BE2C (cell line): ENCODE measurements at regions not wholly inside any gene's neighbourhood (a gene's known extent, or its start where the extent isn't known, plus 50 kb on each side); places are given as distances from the start of the nearest gene placed in this dataset.

ENCODE experiments used
- DNase-seq: peaks from one replicate; pipeline ENCODE4 v3.0.0-alpha.2; 2020
- H3K27me3 ChIP-seq: fragments of 250-450 bp; sonication (Bioruptor Pico); 2 replicates; pipeline ENCODE4 v1.5.1; 2020; ENCODE audit warnings: mild to moderate bottlenecking
- H3K36me3 ChIP-seq: fragments of 250-450 bp; sonication (Bioruptor Pico); 2 replicates; pipeline ENCODE4 v1.5.1; 2020; ENCODE audit warnings: mild to moderate bottlenecking
- H3K4me1 ChIP-seq: fragments of 250-450 bp; sonication (Bioruptor Pico); 2 replicates; pipeline ENCODE4 v1.5.1; 2020
- H3K4me3 ChIP-seq: 2 replicates; pipeline ENCODE4 v1.5.1; 2011; ENCODE audit warnings: low read depth, low read length
- H3K9me3 ChIP-seq: fragments of 250-450 bp; sonication (Bioruptor Pico); 2 replicates; pipeline ENCODE4 v1.5.1; 2020
- TF ChIP-seq, protein P1 (sequence below): IDR thresholded peaks from 2 replicates; pipeline ENCODE4 v1.5.1; 2012; ENCODE audit warnings: mild to moderate bottlenecking, low read depth, low read length

DNA sequence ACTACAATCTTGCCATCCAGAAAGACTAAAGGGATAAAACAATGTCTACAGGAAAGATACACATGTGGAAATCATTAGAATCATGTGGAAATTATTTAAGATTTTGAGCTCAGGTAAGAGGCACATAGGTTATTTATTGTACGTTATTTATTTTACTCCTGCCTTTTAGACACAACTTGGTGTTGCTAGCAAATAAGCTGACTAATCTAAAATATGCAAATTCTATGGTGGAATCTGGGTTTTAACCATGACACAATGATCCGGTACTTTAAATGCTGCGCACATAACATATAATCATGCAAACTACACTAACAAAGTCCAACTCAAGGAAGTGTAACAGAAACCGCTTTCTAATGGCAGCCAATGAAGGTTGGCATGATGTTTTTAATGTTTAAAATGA lies 112.5 kb downstream of the IFI44 start:
- Histone ChIP-seq H3K36me3 (no peaks in the 10 kb centered on the region), H3K4me3 (no peak overlapping the region), H3K9me3 (no peaks in the 10 kb centered on the region), H3K4me1 (no peaks in the 10 kb centered on the region), H3K27me3 (no peaks in the 10 kb centered on the region)
- DNase-seq, result no peak
- TF ChIP-seq, protein P1, sequence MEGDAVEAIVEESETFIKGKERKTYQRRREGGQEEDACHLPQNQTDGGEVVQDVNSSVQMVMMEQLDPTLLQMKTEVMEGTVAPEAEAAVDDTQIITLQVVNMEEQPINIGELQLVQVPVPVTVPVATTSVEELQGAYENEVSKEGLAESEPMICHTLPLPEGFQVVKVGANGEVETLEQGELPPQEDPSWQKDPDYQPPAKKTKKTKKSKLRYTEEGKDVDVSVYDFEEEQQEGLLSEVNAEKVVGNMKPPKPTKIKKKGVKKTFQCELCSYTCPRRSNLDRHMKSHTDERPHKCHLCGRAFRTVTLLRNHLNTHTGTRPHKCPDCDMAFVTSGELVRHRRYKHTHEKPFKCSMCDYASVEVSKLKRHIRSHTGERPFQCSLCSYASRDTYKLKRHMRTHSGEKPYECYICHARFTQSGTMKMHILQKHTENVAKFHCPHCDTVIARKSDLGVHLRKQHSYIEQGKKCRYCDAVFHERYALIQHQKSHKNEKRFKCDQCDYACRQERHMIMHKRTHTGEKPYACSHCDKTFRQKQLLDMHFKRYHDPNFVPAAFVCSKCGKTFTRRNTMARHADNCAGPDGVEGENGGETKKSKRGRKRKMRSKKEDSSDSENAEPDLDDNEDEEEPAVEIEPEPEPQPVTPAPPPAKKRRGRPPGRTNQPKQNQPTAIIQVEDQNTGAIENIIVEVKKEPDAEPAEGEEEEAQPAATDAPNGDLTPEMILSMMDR, result no peak

DNA sequence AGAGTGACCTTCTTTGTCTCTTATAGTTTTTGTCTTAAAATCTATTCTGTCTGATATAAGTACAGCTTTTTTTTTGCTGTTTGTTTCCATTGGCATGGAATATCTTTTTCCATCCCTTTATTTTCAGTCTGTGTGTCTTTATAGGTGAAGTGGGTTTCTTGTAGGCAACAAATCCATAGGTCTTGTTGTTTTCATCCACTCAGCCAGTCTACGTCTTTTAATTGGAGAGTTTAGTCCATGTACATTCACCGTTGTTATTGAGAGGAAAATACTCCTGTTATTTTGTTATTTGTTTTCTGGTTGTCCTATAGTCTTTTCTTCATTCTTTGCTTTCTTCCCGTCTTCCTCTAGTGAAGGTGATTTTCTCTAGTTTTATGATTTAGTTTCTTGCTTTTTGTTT lies 115.9 kb downstream of the IFI44 start:
- DNase-seq, result no peak
- Histone ChIP-seq H3K36me3 (no peaks in the 10 kb centered on the region), H3K4me1 (no peaks in the 10 kb centered on the region), H3K9me3 (no peaks in the 10 kb centered on the region), H3K27me3 (no peaks in the 10 kb centered on the region), H3K4me3 (no peak overlapping the region)
- TF ChIP-seq, protein P1, result no peak

DNA sequence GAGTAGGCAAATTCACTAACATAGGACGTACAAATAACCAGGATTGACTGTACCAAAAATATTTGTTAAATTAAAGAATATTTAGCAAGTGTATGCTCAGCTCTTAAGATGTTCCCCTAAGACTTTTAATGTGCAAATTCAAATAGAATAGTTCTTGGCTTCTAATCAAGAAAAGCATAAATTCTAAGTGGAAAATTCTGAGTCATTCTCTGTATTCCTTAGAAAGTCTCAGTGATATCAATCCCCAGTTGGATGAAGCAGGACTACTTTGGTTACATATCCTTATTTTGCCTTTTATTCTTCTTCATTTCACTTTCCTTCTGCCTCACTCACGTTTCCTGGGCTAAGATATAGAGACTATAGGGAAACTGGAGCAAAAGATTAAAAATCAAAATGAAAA lies 130.2 kb downstream of the IFI44 start:
- H3K4me3 ChIP-seq, result no peak overlapping the region
- DNase-seq, result no peak
- H3K36me3 ChIP-seq, result no peaks in the 10 kb centered on the region
- H3K4me1 ChIP-seq, result no peaks in the 10 kb centered on the region
- no peaks in the 10 kb centered on the region for H3K27me3 ChIP-seq
- TF ChIP-seq, protein P1, result no peak
- no peaks in the 10 kb centered on the region for H3K9me3 ChIP-seq

DNA sequence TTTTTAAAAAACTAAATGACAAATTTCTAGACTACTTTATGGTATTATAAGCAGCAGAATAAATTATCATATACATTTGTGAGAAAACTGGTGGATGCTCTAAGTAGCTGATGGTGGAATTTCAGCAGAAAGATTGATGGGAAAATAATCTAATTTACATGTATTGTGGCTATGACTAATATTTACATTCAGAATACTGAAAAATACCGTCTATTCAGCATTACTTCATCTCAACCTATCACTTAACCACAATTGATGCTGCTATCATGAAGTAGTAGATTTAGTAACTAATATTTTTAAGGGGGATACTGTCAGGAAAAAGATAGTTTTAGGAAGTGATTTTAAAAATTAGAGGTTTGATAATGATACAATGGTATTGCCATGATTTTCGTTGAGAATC lies 137.9 kb downstream of the IFI44 start:
- H3K36me3 ChIP-seq, result no peaks in the 10 kb centered on the region
- no peaks in the 10 kb centered on the region for H3K4me1 ChIP-seq
- H3K4me3 ChIP-seq, result no peak overlapping the region
- no peaks in the 10 kb centered on the region for H3K9me3 ChIP-seq
- TF ChIP-seq, protein P1, result no peak
- no peak for DNase-seq
- no peaks in the 10 kb centered on the region for H3K27me3 ChIP-seq

DNA sequence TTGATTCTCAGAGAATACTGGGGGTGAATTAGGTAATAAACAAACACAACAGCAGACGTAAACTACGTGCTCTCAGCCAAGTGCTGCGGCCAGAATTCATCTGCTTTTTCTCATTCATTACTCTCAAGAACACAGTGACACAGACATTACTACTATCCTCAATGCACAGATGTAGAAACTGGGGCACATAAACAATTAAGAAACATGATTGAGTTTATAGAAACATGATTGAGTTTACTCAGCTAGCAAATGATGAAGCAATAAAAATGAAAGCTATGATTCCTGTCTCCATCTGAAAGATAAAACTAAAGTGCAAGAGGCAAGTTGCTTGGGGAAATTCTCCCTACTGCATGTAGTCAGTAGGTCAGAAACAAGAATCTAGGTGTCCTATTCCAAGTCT lies 140.5 kb downstream of the IFI44 start:
- H3K4me3 ChIP-seq, result no peak overlapping the region
- H3K27me3 ChIP-seq, result no peaks in the 10 kb centered on the region
- no peaks in the 10 kb centered on the region for H3K4me1 ChIP-seq
- no peaks in the 10 kb centered on the region for H3K9me3 ChIP-seq
- no peaks in the 10 kb centered on the region for H3K36me3 ChIP-seq
- DNase-seq, result no peak
- TF ChIP-seq, protein P1, result no peak

DNA sequence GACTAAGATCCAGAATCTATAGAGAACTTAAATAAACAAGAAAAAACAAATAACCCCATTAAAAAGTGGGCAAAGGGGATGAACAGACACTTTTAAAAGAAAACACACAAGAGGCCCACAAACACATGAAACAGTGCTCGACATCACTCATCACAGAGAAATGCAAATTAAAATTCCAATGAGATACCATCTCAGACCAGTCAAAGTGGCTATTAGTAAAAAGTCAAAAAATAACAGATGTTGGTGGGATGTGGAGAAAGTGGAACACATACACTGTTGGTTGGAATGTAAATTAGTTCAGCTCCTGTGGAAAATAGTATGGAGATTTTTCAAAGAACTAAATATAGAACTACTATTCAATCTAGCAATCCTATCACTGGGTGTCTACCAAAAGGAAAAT lies 143.1 kb downstream of the IFI44 start:
- no peaks in the 10 kb centered on the region for H3K27me3 ChIP-seq
- H3K4me3 ChIP-seq, result no peak overlapping the region
- H3K9me3 ChIP-seq, result no peaks in the 10 kb centered on the region
- TF ChIP-seq, protein P1, result no peak
- H3K4me1 ChIP-seq, result no peaks in the 10 kb centered on the region
- H3K36me3 ChIP-seq, result no peaks in the 10 kb centered on the region
- DNase-seq, result no peak
